ENCODE measurements at regions not wholly inside any gene's neighbourhood (a gene's known extent, or its start where the extent isn't known, plus 50 kb on each side); places are given as distances from the start of the nearest gene placed in this dataset.

GRCh38 chr4:16322183-16322582 lies 95.9 kb upstream of the TAPT1 start:
- no peak for TF ChIP-seq CTCF (IDR thresholded peaks at IDR 0.05; ENCODE audit: low read length)
- no peak for TF ChIP-seq EZH2 (IDR thresholded peaks at IDR 0.05; ENCODE audit: borderline replicate concordance, low read length)
